Endothelial cell of umbilical vein (primary cell): ENCODE measurements at regions not wholly inside any gene's neighbourhood (a gene's known extent, or its start where the extent isn't known, plus 50 kb on each side); places are given as distances from the start of the nearest gene placed in this dataset.

Source experiments
- POLR2A ChIP-seq: IDR thresholded peaks from 2 replicates; pipeline ENCODE4 v1.6.1; 2012; ENCODE audit warnings: low read depth, mild to moderate bottlenecking, control low read depth, low read length
- TF ChIP-seq, protein P1 (sequence below), 2 donors: IDR thresholded peaks; 1 replicate in 1 of 2; 2 replicates in 1 of 2; pipeline ENCODE4 v1.5.1; 2011; ENCODE audit warnings: low read length in 2 of 2, mild to moderate bottlenecking in 2 of 2, moderate library complexity in 2 of 2, control low read depth in 1 of 2, inconsistent platforms in 1 of 2, low read depth in 1 of 2; ENCODE audit not compliant: insufficient read depth in 1 of 2; ENCODE audit errors: extremely low read depth in 1 of 2

GRCh38 chr5:138660051-138660572 lies 84.9 kb upstream of the HSPA9 start:
- no peak for TF ChIP-seq POLR2A
- TF ChIP-seq, protein P1, sequence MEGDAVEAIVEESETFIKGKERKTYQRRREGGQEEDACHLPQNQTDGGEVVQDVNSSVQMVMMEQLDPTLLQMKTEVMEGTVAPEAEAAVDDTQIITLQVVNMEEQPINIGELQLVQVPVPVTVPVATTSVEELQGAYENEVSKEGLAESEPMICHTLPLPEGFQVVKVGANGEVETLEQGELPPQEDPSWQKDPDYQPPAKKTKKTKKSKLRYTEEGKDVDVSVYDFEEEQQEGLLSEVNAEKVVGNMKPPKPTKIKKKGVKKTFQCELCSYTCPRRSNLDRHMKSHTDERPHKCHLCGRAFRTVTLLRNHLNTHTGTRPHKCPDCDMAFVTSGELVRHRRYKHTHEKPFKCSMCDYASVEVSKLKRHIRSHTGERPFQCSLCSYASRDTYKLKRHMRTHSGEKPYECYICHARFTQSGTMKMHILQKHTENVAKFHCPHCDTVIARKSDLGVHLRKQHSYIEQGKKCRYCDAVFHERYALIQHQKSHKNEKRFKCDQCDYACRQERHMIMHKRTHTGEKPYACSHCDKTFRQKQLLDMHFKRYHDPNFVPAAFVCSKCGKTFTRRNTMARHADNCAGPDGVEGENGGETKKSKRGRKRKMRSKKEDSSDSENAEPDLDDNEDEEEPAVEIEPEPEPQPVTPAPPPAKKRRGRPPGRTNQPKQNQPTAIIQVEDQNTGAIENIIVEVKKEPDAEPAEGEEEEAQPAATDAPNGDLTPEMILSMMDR (IDR thresholded peaks at IDR 0.05; ENCODE audit: extremely low read depth in 1 of 2, insufficient read depth in 1 of 2, low read depth in 1 of 2, low read length in 2 of 2) = no peak
